BE2C (cell line): ENCODE measurements at regions not wholly inside any gene's neighbourhood (a gene's known extent, or its start where the extent isn't known, plus 50 kb on each side); places are given as distances from the start of the nearest gene placed in this dataset.

Experiments used
- DNase-seq: peaks from one replicate; pipeline ENCODE4 v3.0.0-alpha.2; 2020
- H3K27me3 ChIP-seq: fragments of 250-450 bp; sonication (Bioruptor Pico); 2 replicates; pipeline ENCODE4 v1.5.1; 2020; ENCODE audit warnings: mild to moderate bottlenecking
- H3K36me3 ChIP-seq: fragments of 250-450 bp; sonication (Bioruptor Pico); 2 replicates; pipeline ENCODE4 v1.5.1; 2020; ENCODE audit warnings: mild to moderate bottlenecking
- H3K4me1 ChIP-seq: fragments of 250-450 bp; sonication (Bioruptor Pico); 2 replicates; pipeline ENCODE4 v1.5.1; 2020
- H3K4me3 ChIP-seq: 2 replicates; pipeline ENCODE4 v1.5.1; 2011; ENCODE audit warnings: low read depth, low read length
- H3K9me3 ChIP-seq: fragments of 250-450 bp; sonication (Bioruptor Pico); 2 replicates; pipeline ENCODE4 v1.5.1; 2020
- TF ChIP-seq, protein P1 (sequence below): IDR thresholded peaks from 2 replicates; pipeline ENCODE4 v1.5.1; 2012; ENCODE audit warnings: mild to moderate bottlenecking, low read depth, low read length

DNA sequence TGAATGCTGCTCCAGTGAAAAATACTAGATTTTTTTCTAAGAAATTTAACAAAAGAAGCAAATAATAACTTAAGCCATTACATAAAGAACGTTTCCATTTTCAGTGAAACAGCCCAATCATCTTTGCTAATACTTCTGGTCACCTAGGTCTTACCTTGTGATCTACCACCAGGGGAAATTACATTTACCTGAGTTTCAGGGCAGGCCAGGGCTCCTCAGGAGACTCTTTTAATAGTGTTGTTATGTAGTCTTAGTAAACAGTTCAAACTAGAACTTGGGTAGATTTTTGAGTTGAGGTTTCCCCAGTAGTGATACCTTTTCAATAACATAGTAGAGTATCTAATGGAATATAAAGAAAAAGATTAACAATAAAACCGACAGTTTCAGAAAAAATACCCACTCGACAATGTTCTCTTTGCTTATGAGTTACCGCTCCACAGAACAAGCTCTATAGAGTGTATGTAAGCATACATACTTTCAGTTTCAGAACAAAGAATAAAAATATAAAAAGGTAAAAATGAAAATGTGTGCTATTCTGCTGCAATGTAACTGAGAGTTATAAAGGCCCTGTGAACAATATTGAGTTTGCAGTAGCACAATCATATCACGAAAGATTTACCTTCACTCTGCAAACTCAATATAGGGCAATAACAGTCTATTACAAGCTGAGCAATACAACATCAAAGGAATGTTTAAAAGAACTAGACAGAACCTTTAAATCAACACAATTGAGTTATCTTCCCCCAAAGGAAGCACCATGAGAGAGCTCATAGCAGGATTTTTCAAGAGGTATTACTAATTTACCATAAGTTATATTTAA, 165.8 kb downstream of the ATOH1 start:
- TF ChIP-seq, protein P1, sequence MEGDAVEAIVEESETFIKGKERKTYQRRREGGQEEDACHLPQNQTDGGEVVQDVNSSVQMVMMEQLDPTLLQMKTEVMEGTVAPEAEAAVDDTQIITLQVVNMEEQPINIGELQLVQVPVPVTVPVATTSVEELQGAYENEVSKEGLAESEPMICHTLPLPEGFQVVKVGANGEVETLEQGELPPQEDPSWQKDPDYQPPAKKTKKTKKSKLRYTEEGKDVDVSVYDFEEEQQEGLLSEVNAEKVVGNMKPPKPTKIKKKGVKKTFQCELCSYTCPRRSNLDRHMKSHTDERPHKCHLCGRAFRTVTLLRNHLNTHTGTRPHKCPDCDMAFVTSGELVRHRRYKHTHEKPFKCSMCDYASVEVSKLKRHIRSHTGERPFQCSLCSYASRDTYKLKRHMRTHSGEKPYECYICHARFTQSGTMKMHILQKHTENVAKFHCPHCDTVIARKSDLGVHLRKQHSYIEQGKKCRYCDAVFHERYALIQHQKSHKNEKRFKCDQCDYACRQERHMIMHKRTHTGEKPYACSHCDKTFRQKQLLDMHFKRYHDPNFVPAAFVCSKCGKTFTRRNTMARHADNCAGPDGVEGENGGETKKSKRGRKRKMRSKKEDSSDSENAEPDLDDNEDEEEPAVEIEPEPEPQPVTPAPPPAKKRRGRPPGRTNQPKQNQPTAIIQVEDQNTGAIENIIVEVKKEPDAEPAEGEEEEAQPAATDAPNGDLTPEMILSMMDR, result no peak
- no peaks in the 10 kb centered on the region for H3K27me3 ChIP-seq
- no peaks in the 10 kb centered on the region for H3K36me3 ChIP-seq
- H3K4me3 ChIP-seq, result no peak overlapping the region
- H3K4me1 ChIP-seq, result no peaks in the 10 kb centered on the region
- H3K9me3 ChIP-seq, result no peaks in the 10 kb centered on the region
- no peak for DNase-seq

DNA sequence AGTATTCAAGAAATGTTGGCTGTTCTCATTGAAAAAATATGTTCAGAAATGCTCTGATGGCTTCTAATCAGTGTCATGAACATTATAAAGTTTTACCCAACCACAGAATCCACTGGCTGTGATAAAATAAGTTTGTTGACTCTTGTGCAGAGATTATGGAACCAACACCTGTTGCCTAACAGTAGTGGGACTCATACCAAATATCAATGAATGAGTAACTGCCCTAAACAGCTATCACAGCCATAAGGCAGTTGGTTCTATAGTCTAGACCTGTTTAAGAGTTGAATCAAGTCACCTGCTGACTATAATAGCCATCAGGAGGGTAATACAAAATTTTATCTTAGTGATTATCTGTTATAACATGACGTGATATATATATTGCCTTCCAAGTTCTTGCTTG, 168.3 kb downstream of the ATOH1 start:
- Histone ChIP-seq H3K9me3 (no peaks in the 10 kb centered on the region), H3K4me3 (no peak overlapping the region), H3K4me1 (no peaks in the 10 kb centered on the region), H3K27me3 (no peaks in the 10 kb centered on the region), H3K36me3 (no peaks in the 10 kb centered on the region)
- TF ChIP-seq, protein P1, result no peak
- no peak for DNase-seq

DNA sequence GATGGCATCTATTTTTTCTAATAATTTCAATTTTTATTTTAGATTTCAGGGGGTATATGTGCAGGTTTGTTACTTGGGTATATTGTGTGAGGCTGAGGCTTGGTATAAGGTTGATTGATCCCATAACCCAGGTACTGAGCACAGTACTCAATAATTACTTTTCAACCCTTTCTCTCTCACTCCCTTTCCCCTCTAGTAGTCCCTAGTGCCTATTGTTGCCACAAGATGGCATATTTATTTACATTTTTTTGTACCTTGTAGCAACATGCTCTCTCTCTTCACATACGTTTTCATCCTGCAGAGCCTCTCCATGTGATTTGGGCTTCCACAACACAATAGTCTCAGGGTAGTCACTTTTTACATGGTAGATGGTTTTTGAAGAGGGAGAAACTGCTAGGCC, 172.0 kb downstream of the ATOH1 start:
- H3K4me3 ChIP-seq, result no peak overlapping the region
- H3K4me1 ChIP-seq, result no peaks in the 10 kb centered on the region
- TF ChIP-seq, protein P1, result peak; percentile 42
- H3K27me3 ChIP-seq, result no peaks in the 10 kb centered on the region
- H3K9me3 ChIP-seq, result no peaks in the 10 kb centered on the region
- H3K36me3 ChIP-seq, result no peaks in the 10 kb centered on the region
- DNase-seq, result no peak

DNA sequence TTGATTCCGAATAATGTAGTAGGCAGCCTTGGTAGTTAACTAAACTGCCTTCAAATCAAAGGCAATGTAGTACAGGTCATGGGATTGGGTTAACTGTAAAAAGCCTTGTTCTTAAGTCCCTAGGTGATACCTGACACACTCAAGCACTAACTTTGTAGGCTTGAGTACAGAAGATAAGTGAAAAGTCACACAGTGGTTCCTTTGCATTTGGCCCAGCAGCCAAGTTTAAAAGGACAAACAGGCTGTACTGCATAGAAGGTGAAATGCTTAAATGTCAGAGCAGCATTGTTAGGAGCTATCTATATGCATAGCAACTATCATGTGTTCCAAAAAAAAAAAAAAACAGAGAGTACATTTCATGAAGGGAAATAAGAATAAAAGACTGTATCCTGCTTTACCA, 178.4 kb downstream of the ATOH1 start:
- no peak overlapping the region for H3K4me3 ChIP-seq
- no peaks in the 10 kb centered on the region for H3K36me3 ChIP-seq
- DNase-seq, result no peak
- H3K4me1 ChIP-seq, result no peaks in the 10 kb centered on the region
- no peaks in the 10 kb centered on the region for H3K9me3 ChIP-seq
- H3K27me3 ChIP-seq, result no peaks in the 10 kb centered on the region
- TF ChIP-seq, protein P1, result no peak

- no peaks in the 10 kb centered on the region for H3K27me3 ChIP-seq
- TF ChIP-seq, protein P1, result no peak
- H3K4me1 ChIP-seq, result no peaks in the 10 kb centered on the region
- DNase-seq, result no peak
- H3K36me3 ChIP-seq, result no peaks in the 10 kb centered on the region
- no peak overlapping the region for H3K4me3 ChIP-seq
- no peaks in the 10 kb centered on the region for H3K9me3 ChIP-seq
Observed at GRCh38 chr4:94011190-94011589, 182.6 kb downstream of the ATOH1 start.

DNA sequence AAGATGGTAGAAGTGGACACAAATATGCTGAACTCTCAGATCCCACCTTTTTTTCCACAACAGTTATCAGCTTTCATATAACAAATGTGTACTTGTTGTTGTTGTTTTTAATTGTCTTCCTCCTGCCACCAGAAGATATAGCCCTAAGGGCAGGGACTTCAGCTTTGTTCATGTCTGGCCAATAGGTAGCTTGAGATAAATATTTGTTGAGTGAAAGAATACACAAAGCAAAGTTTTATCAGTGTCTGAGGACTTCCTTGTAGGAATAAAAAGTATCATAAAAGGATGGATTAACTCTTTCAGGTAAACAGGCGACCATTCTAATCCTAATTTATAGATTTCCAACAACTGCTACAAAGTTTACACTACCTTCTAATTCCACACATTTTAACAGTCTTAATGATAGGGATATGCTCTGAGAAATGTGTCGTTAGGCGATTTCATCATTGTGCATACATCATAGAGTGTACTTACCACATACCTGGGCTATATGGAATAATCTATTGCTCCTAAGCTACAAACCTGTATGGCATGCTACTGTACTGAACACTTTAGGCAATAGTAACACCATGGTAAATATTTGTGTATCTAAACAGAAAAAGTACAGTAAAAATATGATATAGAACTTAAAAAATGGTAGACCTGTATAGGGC, 186.1 kb downstream of the ATOH1 start:
- no peaks in the 10 kb centered on the region for H3K9me3 ChIP-seq
- no peaks in the 10 kb centered on the region for H3K27me3 ChIP-seq
- DNase-seq, result no peak
- TF ChIP-seq, protein P1, result no peak
- H3K36me3 ChIP-seq, result no peaks in the 10 kb centered on the region
- H3K4me1 ChIP-seq, result no peaks in the 10 kb centered on the region
- H3K4me3 ChIP-seq, result no peak overlapping the region
